Endodermal cell (in vitro differentiated cells): ENCODE measurements at regions not wholly inside any gene's neighbourhood (a gene's known extent, or its start where the extent isn't known, plus 50 kb on each side); places are given as distances from the start of the nearest gene placed in this dataset.

Source experiments
- DNase-seq: peaks from one replicate; pipeline ENCODE4 v3.0.0-alpha.2; 2017
- H3K27ac ChIP-seq: 2 replicates; pipeline ENCODE4 v1.5.1; 2013; ENCODE audit warnings: mild to moderate bottlenecking, low read depth, low read length, moderate library complexity
- H3K27me3 ChIP-seq: 2 replicates; pipeline ENCODE4 v1.6.1; 2013; ENCODE audit warnings: mild to moderate bottlenecking, low read length, moderate library complexity; ENCODE audit not compliant: insufficient read depth, control insufficient read depth, poor library complexity, severe bottlenecking
- H3K36me3 ChIP-seq: 2 replicates; pipeline ENCODE4 v1.7.0; 2013; ENCODE audit warnings: mild to moderate bottlenecking, low read length, moderate library complexity; ENCODE audit not compliant: control insufficient read depth, insufficient read depth
- H3K4me1 ChIP-seq: one replicate; pipeline ENCODE4 v1.7.0; 2013; ENCODE audit warnings: low read length; ENCODE audit not compliant: control insufficient read depth, insufficient read depth
- H3K4me3 ChIP-seq: 2 replicates; pipeline ENCODE4 v1.5.1; 2013; ENCODE audit warnings: mild to moderate bottlenecking, low read length, moderate library complexity
- H3K9ac ChIP-seq: 2 replicates; pipeline ENCODE4 v1.6.1; 2013; ENCODE audit warnings: mild to moderate bottlenecking, low read length, moderate library complexity; ENCODE audit not compliant: poor library complexity, severe bottlenecking; ENCODE audit errors: extremely low read depth
- H3K9me3 ChIP-seq: 2 replicates; pipeline ENCODE4 v1.6.1; 2013; ENCODE audit warnings: mild to moderate bottlenecking, low read length, moderate library complexity; ENCODE audit not compliant: control insufficient read depth
- H3K27ac Mint-ChIP-seq: 2 replicates; pipeline ENCODE4 v1.8.0; 2020; ENCODE audit warnings: mixed read lengths
- H3K27me3 Mint-ChIP-seq: 2 replicates; pipeline ENCODE4 v1.8.0; 2021; ENCODE audit warnings: mild to moderate bottlenecking, mixed read lengths; ENCODE audit not compliant: insufficient read depth
- H3K36me3 Mint-ChIP-seq: 2 replicates; pipeline ENCODE4 v1.8.0; 2020; ENCODE audit warnings: low read depth, mixed read lengths
- H3K4me1 Mint-ChIP-seq: 2 replicates; pipeline ENCODE4 v1.8.0; 2020; ENCODE audit warnings: mixed read lengths
- H3K4me3 Mint-ChIP-seq: 2 replicates; pipeline ENCODE4 v1.8.0; 2020; ENCODE audit warnings: mild to moderate bottlenecking, moderate library complexity, mixed read lengths
- H3K9me3 Mint-ChIP-seq: 2 replicates; pipeline ENCODE4 v1.8.0; 2020; ENCODE audit warnings: mild to moderate bottlenecking, mixed read lengths
- WGBS, 2 experiments: methylation state at CpG; one replicate each; pipeline versions ENCODE4 v1.1.5 to v1.1.7; 2013; ENCODE audit warnings: missing lambda C conversion rate in 2 of 2, mixed read lengths in 1 of 2; ENCODE audit not compliant: insufficient coverage in 1 of 2, insufficient read length in 1 of 2; 5-methylcytosine and 5-hydroxymethylcytosine counted together
- TF ChIP-seq, protein P1 (sequence below): fragments of 200-600 bp; sonication (generic); conservative IDR thresholded peaks from 2 replicates; pipeline ENCODE4 v1.5.0; 2021; ENCODE audit warnings: antibody characterized with exemption, mild to moderate bottlenecking

DNA sequence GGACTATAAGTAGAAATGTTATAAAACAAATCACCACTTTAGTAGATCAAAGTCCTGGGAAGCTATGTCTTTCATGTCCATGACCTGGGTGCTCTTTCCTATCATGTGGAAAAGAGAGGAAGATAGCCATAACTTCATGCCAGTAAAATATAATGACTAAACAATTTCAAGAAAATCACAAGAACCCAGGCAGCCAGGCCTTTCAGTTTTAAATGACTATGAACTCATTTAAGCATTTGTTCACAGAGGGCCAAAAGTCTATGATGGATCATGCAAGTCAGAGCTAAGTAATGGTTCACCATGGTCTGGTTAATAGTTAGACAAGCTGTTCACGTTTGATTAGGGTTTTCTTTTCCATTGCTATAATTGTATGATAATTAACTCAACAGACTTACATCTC, 155.8 kb downstream of the PPARGC1A start:
- 100% methylated on average over 1 of the region's 1 CpG; no CpG with 5 or more reads in 1 of the 2 experiments for WGBS, 2 experiments

DNA sequence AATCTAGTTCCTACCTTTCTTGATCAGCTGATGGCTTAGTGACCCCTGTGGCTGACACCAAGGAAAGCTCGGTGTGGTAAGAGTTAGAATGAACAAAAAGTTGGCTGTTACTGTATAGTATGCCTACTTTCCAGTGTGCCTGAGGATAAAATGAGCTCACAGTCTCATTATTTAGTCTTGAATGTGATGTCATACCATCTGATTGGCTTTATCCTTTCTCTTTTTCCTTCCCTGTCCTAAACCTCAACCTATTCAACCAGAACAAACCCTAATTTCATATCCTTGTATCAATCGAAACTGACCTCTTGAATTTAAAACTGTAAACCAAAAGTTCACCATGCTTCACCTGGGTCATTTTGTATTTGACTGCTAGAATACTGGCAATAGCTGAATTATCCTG, 156.4 kb downstream of the PPARGC1A start:
- Histone ChIP-seq H3K4me1 (no peaks in the 10 kb centered on the region), H3K27me3 (no peaks in the 10 kb centered on the region), H3K9me3 (no peaks in the 10 kb centered on the region), H3K9ac (no peak overlapping the region), H3K4me3 (no peak overlapping the region), H3K36me3 (no peaks in the 10 kb centered on the region), H3K27ac (no peak overlapping the region)
- Mint-ChIP-seq H3K4me1 (peaks cover 6% of the 10 kb centered on the region), H3K9me3 (no peaks in the 10 kb centered on the region), H3K27ac (no peak overlapping the region), H3K36me3 (no peaks in the 10 kb centered on the region), H3K4me3 (no peak overlapping the region), H3K27me3 (no peaks in the 10 kb centered on the region)
- TF ChIP-seq, protein P1, sequence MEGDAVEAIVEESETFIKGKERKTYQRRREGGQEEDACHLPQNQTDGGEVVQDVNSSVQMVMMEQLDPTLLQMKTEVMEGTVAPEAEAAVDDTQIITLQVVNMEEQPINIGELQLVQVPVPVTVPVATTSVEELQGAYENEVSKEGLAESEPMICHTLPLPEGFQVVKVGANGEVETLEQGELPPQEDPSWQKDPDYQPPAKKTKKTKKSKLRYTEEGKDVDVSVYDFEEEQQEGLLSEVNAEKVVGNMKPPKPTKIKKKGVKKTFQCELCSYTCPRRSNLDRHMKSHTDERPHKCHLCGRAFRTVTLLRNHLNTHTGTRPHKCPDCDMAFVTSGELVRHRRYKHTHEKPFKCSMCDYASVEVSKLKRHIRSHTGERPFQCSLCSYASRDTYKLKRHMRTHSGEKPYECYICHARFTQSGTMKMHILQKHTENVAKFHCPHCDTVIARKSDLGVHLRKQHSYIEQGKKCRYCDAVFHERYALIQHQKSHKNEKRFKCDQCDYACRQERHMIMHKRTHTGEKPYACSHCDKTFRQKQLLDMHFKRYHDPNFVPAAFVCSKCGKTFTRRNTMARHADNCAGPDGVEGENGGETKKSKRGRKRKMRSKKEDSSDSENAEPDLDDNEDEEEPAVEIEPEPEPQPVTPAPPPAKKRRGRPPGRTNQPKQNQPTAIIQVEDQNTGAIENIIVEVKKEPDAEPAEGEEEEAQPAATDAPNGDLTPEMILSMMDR, result no peak
- no peak for DNase-seq
- 91% methylated on average over 2 of the region's 2 CpGs; no CpG with 5 or more reads in 1 of the 2 experiments for WGBS, 2 experiments

More for the DNA sequence above, 155.8 kb downstream of the PPARGC1A start:
- Histone ChIP-seq H3K27ac (no peak overlapping the region), H3K9me3 (no peaks in the 10 kb centered on the region), H3K36me3 (no peaks in the 10 kb centered on the region), H3K4me3 (no peak overlapping the region), H3K4me1 (no peaks in the 10 kb centered on the region), H3K9ac (no peak overlapping the region), H3K27me3 (no peaks in the 10 kb centered on the region)
- no peak overlapping the region for H3K4me3 Mint-ChIP-seq
- TF ChIP-seq, protein P1, result no peak
- H3K4me1 Mint-ChIP-seq, result peaks cover 6% of the 10 kb centered on the region
- H3K27ac Mint-ChIP-seq, result no peak overlapping the region
- no peaks in the 10 kb centered on the region for H3K36me3 Mint-ChIP-seq
- H3K9me3 Mint-ChIP-seq, result no peaks in the 10 kb centered on the region
- H3K27me3 Mint-ChIP-seq, result no peaks in the 10 kb centered on the region
- no peak for DNase-seq

DNA sequence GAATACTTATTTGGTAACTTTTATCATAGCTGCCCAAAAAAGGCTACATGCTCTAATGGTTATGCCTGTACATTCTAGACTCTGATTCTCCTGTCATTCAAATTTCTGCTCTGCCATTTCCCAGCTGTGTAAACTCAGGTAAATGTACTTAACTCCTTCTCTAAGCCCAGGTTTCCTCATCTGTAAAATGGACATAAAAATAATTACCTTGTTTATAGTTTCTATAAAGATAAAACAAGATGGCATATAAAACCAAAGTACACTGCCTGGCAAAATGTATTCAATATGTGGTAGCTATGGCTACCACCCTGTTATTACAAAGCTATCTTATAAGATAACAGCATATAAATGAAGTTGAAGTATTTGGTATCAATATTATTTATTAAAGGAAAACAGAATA, 158.8 kb downstream of the PPARGC1A start:
- Histone ChIP-seq H3K4me1 (no peaks in the 10 kb centered on the region), H3K9me3 (no peaks in the 10 kb centered on the region), H3K4me3 (no peak overlapping the region), H3K9ac (no peak overlapping the region), H3K36me3 (no peaks in the 10 kb centered on the region), H3K27ac (no peak overlapping the region), H3K27me3 (no peaks in the 10 kb centered on the region)
- TF ChIP-seq, protein P1, result no peak
- peaks cover 10% of the 10 kb centered on the region for H3K9me3 Mint-ChIP-seq
- no peak for DNase-seq
- H3K4me1 Mint-ChIP-seq, result peaks cover 6% of the 10 kb centered on the region
- H3K36me3 Mint-ChIP-seq, result no peaks in the 10 kb centered on the region
- H3K4me3 Mint-ChIP-seq, result no peak overlapping the region
- peaks cover 8% of the 10 kb centered on the region for H3K27me3 Mint-ChIP-seq
- no peak overlapping the region for H3K27ac Mint-ChIP-seq
